ENCODE measurements at regions not wholly inside any gene's neighbourhood (a gene's known extent, or its start where the extent isn't known, plus 50 kb on each side); places are given as distances from the start of the nearest gene placed in this dataset.

GRCh38 chr9:710951-711745 lies 130.3 kb upstream of the DMRT1 start:
- POLR2A ChIA-PET, result no interaction called here
- no peak for TF ChIP-seq CTCF (IDR thresholded peaks at IDR 0.05; ENCODE audit: insufficient read depth, low read length, missing control alignments)
- no peak for DNase-seq (ENCODE audit: low read depth, low spot score)
- CTCF ChIA-PET, result interaction anchor here (0.9 kb wide), 1 partner anchor 11 kb away, joined by 4 read pairs; no protein-coding TSS in a partner anchor
- H3K4me3 ChIP-seq (ENCODE audit: low read depth, low read length), result no peak overlapping the region

GRCh38 chr9:711761-712553 lies 129.5 kb upstream of the DMRT1 start:
- POLR2A ChIA-PET, result no interaction called here
- H3K4me3 ChIP-seq (ENCODE audit: low read depth, low read length), result no peak overlapping the region
- no peak for DNase-seq (ENCODE audit: low read depth, low spot score)
- TF ChIP-seq CTCF (IDR thresholded peaks at IDR 0.05; ENCODE audit: insufficient read depth, low read length, missing control alignments), result no peak
- CTCF ChIA-PET, result interaction anchor here (0.7 to 0.9 kb wide), 3 partner anchors 9 to 18 kb away, joined by 3 to 4 read pairs (median 3); no protein-coding TSS in a partner anchor

- ChIA-PET POLR2A (no interaction called here), CTCF (interaction anchor here (0.6 to 0.9 kb wide), 3 partner anchors 10 to 90 kb away, joined by 3 read pairs; no protein-coding TSS in a partner anchor)
- no peak for DNase-seq (ENCODE audit: low read depth, low spot score)
- no peak for TF ChIP-seq CTCF (IDR thresholded peaks at IDR 0.05; ENCODE audit: insufficient read depth, low read length, missing control alignments)
- H3K4me3 ChIP-seq (ENCODE audit: low read depth, low read length), result no peak overlapping the region
Observed at GRCh38 chr9:712643-713042, 128.9 kb upstream of the DMRT1 start.

GRCh38 chr9:713091-713490 lies 128.4 kb upstream of the DMRT1 start:
- CTCF ChIA-PET, result interaction anchor here (0.6 to 1.0 kb wide), 3 partner anchors 19 to 100 kb away, joined by 3 read pairs; no protein-coding TSS in a partner anchor
- no peak for TF ChIP-seq CTCF (IDR thresholded peaks at IDR 0.05; ENCODE audit: insufficient read depth, low read length, missing control alignments)
- POLR2A ChIA-PET, result no interaction called here
- DNase-seq (ENCODE audit: low read depth, low spot score), result no peak
- H3K4me3 ChIP-seq (ENCODE audit: low read depth, low read length), result no peak overlapping the region

- DNase-seq (ENCODE audit: low read depth, low spot score), result no peak
- CTCF ChIA-PET, result interaction anchor here (0.7 to 1.2 kb wide), 2 partner anchors 9 to 18 kb away, joined by 3 to 5 read pairs; no protein-coding TSS in a partner anchor
- POLR2A ChIA-PET, result interaction anchor here (0.7 kb wide), 1 partner anchor 17 kb away, joined by 4 read pairs; no protein-coding TSS in a partner anchor
- no peak for TF ChIP-seq CTCF (IDR thresholded peaks at IDR 0.05; ENCODE audit: insufficient read depth, low read length, missing control alignments)
- H3K4me3 ChIP-seq (ENCODE audit: low read depth, low read length), result no peak overlapping the region
Observed at GRCh38 chr9:714675-715074, 126.8 kb upstream of the DMRT1 start.

- no peak for DNase-seq (ENCODE audit: low read depth, low spot score)
- TF ChIP-seq CTCF (IDR thresholded peaks at IDR 0.05; ENCODE audit: insufficient read depth, low read length, missing control alignments), result no peak
- ChIA-PET CTCF (interaction anchor here (0.7 to 1.2 kb wide), 3 partner anchors 8 to 24 kb away, joined by 3 to 5 read pairs (median 3); no protein-coding TSS in a partner anchor), POLR2A (interaction anchor here (2.0 kb wide), 1 partner anchor 8 kb away, joined by 8 read pairs; no protein-coding TSS in a partner anchor)
- no peak overlapping the region for H3K4me3 ChIP-seq (ENCODE audit: low read depth, low read length)
Observed at GRCh38 chr9:715300-715699, 126.2 kb upstream of the DMRT1 start.
